ENCODE measurements at regions not wholly inside any gene's neighbourhood (a gene's known extent, or its start where the extent isn't known, plus 50 kb on each side); places are given as distances from the start of the nearest gene placed in this dataset.

GRCh38 chr1:172874950-172875349 lies 175.8 kb downstream of the TNFSF18 start (continued):
- TF ChIP-seq FOXP4 (CRISPR knock-in tag; IDR thresholded peaks at IDR 0.05), result no peak
- no peak for TF ChIP-seq CREM (CRISPR knock-in tag; IDR thresholded peaks at IDR 0.05)
- TF ChIP-seq OVOL2 (CRISPR knock-in tag; IDR thresholded peaks at IDR 0.05; ENCODE audit: borderline replicate concordance), result no peak
- TF ChIP-seq EMX1 (CRISPR knock-in tag; IDR thresholded peaks at IDR 0.05), result no peak

- H3K27me3 Mint-ChIP-seq (ENCODE audit: low read depth), result no peaks in the 10 kb centered on the region
- no peak for ATAC-seq
- CTCF ChIA-PET, result no interaction called here
- TF ChIP-seq MLX (CRISPR knock-in tag; IDR thresholded peaks at IDR 0.05), result no peak
- no peak for TF ChIP-seq ZNF396 (CRISPR knock-in tag; IDR thresholded peaks at IDR 0.05; ENCODE audit: borderline replicate concordance)
- TF ChIP-seq AR (CRISPR knock-in tag; IDR thresholded peaks at IDR 0.05), result no peak
- TF ChIP-seq TCF7 (CRISPR knock-in tag; IDR thresholded peaks at IDR 0.05; ENCODE audit: low read depth), result no peak
- no peak for TF ChIP-seq ERG (CRISPR knock-in tag; IDR thresholded peaks at IDR 0.05)
- no peak for TF ChIP-seq ZNF416 (CRISPR knock-in tag; IDR thresholded peaks at IDR 0.05)
- no peak for TF ChIP-seq ATF6 (CRISPR knock-in tag; IDR thresholded peaks at IDR 0.05)
- TF ChIP-seq ETV6 (CRISPR knock-in tag; IDR thresholded peaks at IDR 0.05), result no peak
- TF ChIP-seq SP1 (CRISPR knock-in tag; conservative IDR thresholded peaks at IDR 0.05), result no peak
- TF ChIP-seq ATF3 (CRISPR knock-in tag; conservative IDR thresholded peaks at IDR 0.05), result no peak
- TF ChIP-seq AFF4 (CRISPR knock-in tag; IDR thresholded peaks at IDR 0.05; ENCODE audit: borderline replicate concordance), result no peak
- no peak for TF ChIP-seq CTCF (IDR thresholded peaks at IDR 0.05)
- no peak for TF ChIP-seq MYBL2 (CRISPR knock-in tag; IDR thresholded peaks at IDR 0.05)
- TF ChIP-seq RORB (CRISPR knock-in tag; IDR thresholded peaks at IDR 0.05), result no peak
- no peak for TF ChIP-seq KAT7 (CRISPR knock-in tag; IDR thresholded peaks at IDR 0.05; ENCODE audit: borderline replicate concordance)
- TF ChIP-seq NFATC4 (CRISPR knock-in tag; IDR thresholded peaks at IDR 0.05), result no peak
- TF ChIP-seq ESRRA (CRISPR knock-in tag; IDR thresholded peaks at IDR 0.05; ENCODE audit: borderline replicate concordance), result no peak
These were observed 174.8 kb downstream of the TNFSF18 start for GRCh38 chr1:172875892-172876291.

More at GRCh38 chr1:172875892-172876291, 174.8 kb downstream of the TNFSF18 start:
- no peaks in the 10 kb centered on the region for H3K4me1 Mint-ChIP-seq
- H3K36me3 Mint-ChIP-seq, result no peaks in the 10 kb centered on the region
- peaks cover 11% of the 10 kb centered on the region for H3K9me3 Mint-ChIP-seq
- no peak overlapping the region for H3K27ac Mint-ChIP-seq
- H3K4me3 Mint-ChIP-seq, result no peak overlapping the region
- POLR2A ChIA-PET, result no interaction called here
- no peak for DNase-seq (ENCODE audit: low spot score)
